Heart right ventricle (tissue), 16 donors: ENCODE measurements at regions not wholly inside any gene's neighbourhood (a gene's known extent, or its start where the extent isn't known, plus 50 kb on each side); places are given as distances from the start of the nearest gene placed in this dataset.

Source experiments
- ATAC-seq, 8 donors: fragments of 200-7000 bp; cut with Tn5 transposase; one replicate each; pipeline ENCODE4 v1.9.1; 2020; ENCODE audit warnings: mild to moderate bottlenecking in 8 of 8, moderate library complexity in 8 of 8, moderate number of reproducible peaks in 1 of 8
- DNase-seq, 2 donors: peaks; one replicate each; pipeline ENCODE4 v3.0.0-alpha.2; 2020
- H3K27ac ChIP-seq, 10 donors: fragments of 200-600 bp; sonication (generic) in 2 of 10; one replicate each; pipeline versions ENCODE4 v1.5.0 to v1.8.0; 2020 to 2022; ENCODE audit warnings: mild to moderate bottlenecking in 3 of 10
- H3K27me3 ChIP-seq, 7 donors: fragments of 200-600 bp; one replicate each; pipeline ENCODE4 v1.8.0; 2021 to 2022; ENCODE audit warnings: mild to moderate bottlenecking in 2 of 7
- H3K36me3 ChIP-seq, 9 donors: fragments of 200-600 bp; sonication (generic) in 1 of 9; one replicate each; pipeline versions ENCODE4 v1.5.0 to v1.8.0; 2020 to 2022; ENCODE audit warnings: mild to moderate bottlenecking in 2 of 9
- H3K4me1 ChIP-seq, 9 donors: fragments of 200-600 bp; sonication (generic) in 1 of 9; one replicate each; pipeline versions ENCODE4 v1.5.0 to v1.8.0; 2020 to 2022; ENCODE audit warnings: mild to moderate bottlenecking in 4 of 9
- H3K4me3 ChIP-seq, 10 donors: fragments of 200-600 bp; sonication (generic) in 2 of 10; one replicate each; pipeline versions ENCODE4 v1.5.0 to v1.8.0; 2020 to 2022; ENCODE audit warnings: mild to moderate bottlenecking in 7 of 10, moderate library complexity in 2 of 10
- H3K9me3 ChIP-seq, 11 donors: fragments of 200-600 bp in 10 of 11; sonication (generic) in 2 of 11; one replicate each; pipeline versions ENCODE4 v1.5.0 to v1.8.0; 2013 to 2022; ENCODE audit warnings: mild to moderate bottlenecking in 2 of 11, control low read depth in 1 of 11, moderate library complexity in 1 of 11
- WGBS, 2 donors: extraction: QIAGEN DNeasy Blood & Tissue Kit; methylation state at CpG; one replicate each; pipeline ENCODE4 v1.1.7; 2013; ENCODE audit warnings: inconsistent platforms in 1 of 2; 5-methylcytosine and 5-hydroxymethylcytosine counted together
- intact Hi-C, 10 donors: fragments of 100-400 bp; cut with DNase I; formaldehyde crosslinking; loops; one replicate each; pipeline versions ENCODE4 v1.11.1 to v1.14.2; 2022
- TF ChIP-seq, protein P1 (sequence below), 9 donors: fragments of 200-600 bp; sonication (generic) in 2 of 9; IDR thresholded peaks; one replicate each; pipeline versions ENCODE4 v1.5.0 to v1.8.0; 2021 to 2022; ENCODE audit warnings: antibody characterized with exemption in 9 of 9, mild to moderate bottlenecking in 5 of 9, moderate library complexity in 1 of 9
- donor health status: Arrhythmogenic right ventricular cardiomyopathy.
- donor health status: ischemic (EF 13 %, LVEDD 7.1; RV severe dilation, severe dysfunction).
- donor health status: healthy with polysubstance abuse.
- donor health status: DM: no; HTN: yes; CAD: no.
- donor health status: DM: no; HTN: no; CAD: no.
- donor health status: ischemic (EF 25% LVEDD 6.9; RV normal size, moderate dysfunction).
- donor health status: ischemic (EF 25% LVEDD 5.7; RV mildly dilated, moderate dysfunction).
- donor health status: healthy.
- donor health status: DM: yes; HTN: yes; CAD: no.
- donor health status: Ischemic cardiomyopathy.
- donor health status: ischemic (EF 35%, LVEDD 5.7; RV mildly dilated, moderate dysfunction).
- donor health status: nonischemic (EF 11% LVEDD 7.7; RV severe dilation, severe dysfunction).
- donor health status: DM: yes; HTN: yes; CAD: no.
- donor health status: PGD.
- donor health status: ischemic (EF 29% LVEDD 5.4; RV normal size, mild dysfunction).
- donor health status: nonischemic (EF 23%, LVEDD 6.1; RV moderate dilation, normal function).

DNA sequence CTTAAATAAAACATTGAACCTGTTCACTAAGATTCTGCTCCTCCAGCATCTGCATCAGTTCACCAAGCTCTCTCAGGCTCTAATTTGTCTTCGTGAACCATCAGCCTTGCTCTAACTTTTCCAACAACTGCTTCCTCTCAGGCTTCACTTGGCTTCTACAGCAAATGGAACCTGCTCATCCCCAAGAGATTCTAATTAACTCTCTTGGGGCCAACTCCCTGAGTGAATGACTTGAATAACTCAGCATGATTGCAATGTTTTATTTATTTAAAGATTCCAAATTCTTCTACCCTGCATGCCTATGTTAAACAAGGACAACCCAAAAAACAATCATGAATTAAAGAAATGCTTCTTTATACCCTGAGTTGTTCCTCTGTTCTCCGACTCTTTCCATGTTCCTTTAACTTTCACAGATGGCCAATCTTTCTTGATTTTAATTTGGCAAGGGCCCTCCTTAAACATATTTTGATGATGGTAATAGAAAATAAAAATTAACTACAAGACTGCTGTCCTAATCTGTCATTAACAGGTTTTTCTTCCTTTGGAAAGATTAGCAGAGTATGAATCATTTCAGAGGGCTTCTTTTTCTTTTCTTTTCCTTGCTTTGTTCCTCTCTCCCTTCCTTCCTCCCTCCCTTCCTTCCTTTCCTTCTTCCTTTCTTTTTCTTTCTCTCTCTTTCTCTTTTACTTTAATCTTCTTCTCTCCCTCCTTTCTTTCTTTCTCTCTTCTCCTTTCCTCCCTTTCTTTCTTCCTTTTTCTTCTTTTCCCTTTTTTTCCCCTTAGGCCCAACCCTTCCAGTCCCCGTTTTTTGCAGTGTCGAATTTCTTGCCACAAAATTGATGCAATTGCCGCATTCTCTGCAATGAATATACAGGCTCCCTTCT lies 195.0 kb upstream of the RHOBTB1 start:
- H3K27ac ChIP-seq = no peak overlapping the region
- ATAC-seq (no peak), DNase-seq (no peak)
- intact Hi-C loops = loop anchor here in 3 of 10 donors (5.0 to 10.0 kb wide), 2 partner anchors 143 to 324 kb away; no protein-coding TSS in a partner anchor
- no peaks in the 10 kb centered on the region for H3K27me3 ChIP-seq
- TF ChIP-seq, protein P1, sequence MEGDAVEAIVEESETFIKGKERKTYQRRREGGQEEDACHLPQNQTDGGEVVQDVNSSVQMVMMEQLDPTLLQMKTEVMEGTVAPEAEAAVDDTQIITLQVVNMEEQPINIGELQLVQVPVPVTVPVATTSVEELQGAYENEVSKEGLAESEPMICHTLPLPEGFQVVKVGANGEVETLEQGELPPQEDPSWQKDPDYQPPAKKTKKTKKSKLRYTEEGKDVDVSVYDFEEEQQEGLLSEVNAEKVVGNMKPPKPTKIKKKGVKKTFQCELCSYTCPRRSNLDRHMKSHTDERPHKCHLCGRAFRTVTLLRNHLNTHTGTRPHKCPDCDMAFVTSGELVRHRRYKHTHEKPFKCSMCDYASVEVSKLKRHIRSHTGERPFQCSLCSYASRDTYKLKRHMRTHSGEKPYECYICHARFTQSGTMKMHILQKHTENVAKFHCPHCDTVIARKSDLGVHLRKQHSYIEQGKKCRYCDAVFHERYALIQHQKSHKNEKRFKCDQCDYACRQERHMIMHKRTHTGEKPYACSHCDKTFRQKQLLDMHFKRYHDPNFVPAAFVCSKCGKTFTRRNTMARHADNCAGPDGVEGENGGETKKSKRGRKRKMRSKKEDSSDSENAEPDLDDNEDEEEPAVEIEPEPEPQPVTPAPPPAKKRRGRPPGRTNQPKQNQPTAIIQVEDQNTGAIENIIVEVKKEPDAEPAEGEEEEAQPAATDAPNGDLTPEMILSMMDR (IDR thresholded peaks at IDR 0.05) = no peak
- H3K4me3 ChIP-seq = no peak overlapping the region
- H3K36me3 ChIP-seq = no peaks in the 10 kb centered on the region
- WGBS, 2 donors = 77 to 80% methylated on average over 5 of the region's 5 CpGs
- H3K9me3 ChIP-seq = peaks cover 0 to 15% (median 0%) of the 10 kb centered on the region in 11 donors
- H3K4me1 ChIP-seq = peaks cover 0 to 19% (median 0%) of the 10 kb centered on the region in 9 donors

DNA sequence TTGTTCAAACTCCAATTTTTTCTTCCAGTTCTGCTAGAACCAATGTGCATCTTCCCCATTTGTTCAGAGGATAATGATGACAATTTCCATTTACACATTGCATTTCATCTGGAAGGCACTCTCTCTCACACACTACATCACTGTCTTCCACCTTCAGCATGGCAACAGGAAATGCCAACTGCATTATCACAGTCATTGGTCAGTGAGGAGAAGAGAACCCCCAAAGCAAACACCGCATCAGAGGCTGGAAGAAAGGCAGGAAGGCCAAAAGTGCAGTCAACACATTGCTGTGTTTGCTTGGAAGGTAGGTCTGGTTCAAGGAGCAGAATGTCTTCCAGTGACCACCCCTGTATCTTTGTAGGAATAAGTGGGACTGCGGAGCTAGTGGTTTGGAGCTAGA lies 192.2 kb upstream of the RHOBTB1 start:
- no peaks in the 10 kb centered on the region for H3K36me3 ChIP-seq
- H3K4me1 ChIP-seq = peaks cover 0 to 19% (median 0%) of the 10 kb centered on the region in 9 donors
- 84 to 90% methylated on average over 2 of the region's 2 CpGs for WGBS, 2 donors
- ATAC-seq = no peak
- no peak overlapping the region for H3K27ac ChIP-seq
- no peak for DNase-seq
- intact Hi-C loops = loop anchor here in 3 of 10 donors (5.0 to 10.0 kb wide), 2 partner anchors 146 to 321 kb away; no protein-coding TSS in a partner anchor
- no peaks in the 10 kb centered on the region for H3K27me3 ChIP-seq
- TF ChIP-seq, protein P1 (IDR thresholded peaks at IDR 0.05) = no peak
- peaks cover 0 to 4% (median 0%) of the 10 kb centered on the region in 11 donors for H3K9me3 ChIP-seq
- H3K4me3 ChIP-seq = no peak overlapping the region

DNA sequence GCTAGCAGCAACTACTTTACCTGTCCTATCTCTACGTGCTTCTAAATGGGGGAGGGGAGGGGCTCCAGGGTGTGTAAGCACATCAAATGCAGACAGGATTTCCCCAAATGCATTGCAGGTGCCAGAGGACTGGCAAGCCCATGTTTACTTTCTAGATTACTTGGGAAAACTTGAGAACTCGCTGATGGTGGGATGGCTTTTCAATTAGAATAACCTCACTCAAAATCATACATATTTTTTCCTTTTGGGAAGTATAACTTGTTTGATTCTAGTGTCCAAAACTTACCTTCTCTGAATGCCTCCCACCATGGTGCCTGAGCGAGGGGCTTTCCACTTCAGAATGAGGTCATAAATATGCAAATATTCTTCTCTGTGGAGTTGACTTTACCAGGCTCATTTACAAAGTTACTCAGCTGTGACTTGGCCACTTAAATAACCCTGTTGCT lies 191.3 kb upstream of the RHOBTB1 start:
- WGBS, 2 donors = 74 to 83% methylated on average over 3 of the region's 3 CpGs
- H3K27ac ChIP-seq = no peak overlapping the region
- ATAC-seq = no peak

DNA sequence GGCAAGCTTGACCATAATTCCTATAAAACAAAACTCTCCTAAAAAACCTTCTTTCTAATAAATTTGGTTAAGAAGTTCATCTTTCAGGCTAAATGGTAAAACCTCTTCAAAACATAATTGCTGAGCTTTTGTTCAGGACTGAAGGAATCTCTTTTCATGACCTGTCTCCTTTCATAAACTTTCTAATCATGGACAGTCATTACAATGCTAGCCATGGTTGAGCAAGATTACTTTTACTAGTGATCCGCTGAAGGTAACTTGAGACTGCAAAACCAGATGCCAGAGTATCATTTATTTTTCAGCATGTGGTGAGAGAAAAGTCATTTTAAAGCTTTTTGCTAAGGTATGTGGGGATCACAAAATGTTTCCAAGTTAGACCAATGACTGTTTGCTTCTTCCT lies 186.4 kb upstream of the RHOBTB1 start:
- ATAC-seq (no peak), DNase-seq (no peak)
- intact Hi-C loops = loop anchor here in 1 of 10 donors (10.0 kb wide), 1 partner anchor 316 kb away; no protein-coding TSS in a partner anchor
- Histone ChIP-seq H3K36me3 (no peaks in the 10 kb centered on the region), H3K4me3 (no peak overlapping the region), H3K4me1 (peaks cover 0 to 8% (median 0%) of the 10 kb centered on the region in 9 donors), H3K9me3 (peaks cover 0 to 4% (median 0%) of the 10 kb centered on the region in 11 donors), H3K27ac (no peak overlapping the region), H3K27me3 (no peaks in the 10 kb centered on the region)
- WGBS, 2 donors = 90 to 92% methylated on average over 1 of the region's 1 CpG
- TF ChIP-seq, protein P1 (IDR thresholded peaks at IDR 0.05) = no peak

More for the DNA sequence above, 191.3 kb upstream of the RHOBTB1 start:
- intact Hi-C loops = loop anchor here in 3 of 10 donors (5.0 to 10.0 kb wide), 2 partner anchors 147 to 320 kb away; no protein-coding TSS in a partner anchor
- no peaks in the 10 kb centered on the region for H3K36me3 ChIP-seq
- TF ChIP-seq, protein P1 (IDR thresholded peaks at IDR 0.05) = no peak
- H3K27me3 ChIP-seq = no peaks in the 10 kb centered on the region
- DNase-seq = no peak
- H3K9me3 ChIP-seq = peaks cover 0 to 4% (median 0%) of the 10 kb centered on the region in 11 donors
- H3K4me3 ChIP-seq = no peak overlapping the region
- H3K4me1 ChIP-seq = peaks cover 0 to 15% (median 0%) of the 10 kb centered on the region in 9 donors
